ENCODE measurements at regions not wholly inside any gene's neighbourhood (a gene's known extent, or its start where the extent isn't known, plus 50 kb on each side); places are given as distances from the start of the nearest gene placed in this dataset.

GRCh38 chr6:167565884-167566599 is 241.2 kb downstream of the TTLL2 start:
- Histone ChIP-seq H3K36me3 (no peaks in the 10 kb centered on the region), H3K27ac (peak overlapping the region in 1 of 4 donors; percentile 14), H3K4me3 (no peak overlapping the region), H3K9me3 (no peaks in the 10 kb centered on the region), H3K4me1 (peaks cover 0 to 10% (median 0%) of the 10 kb centered on the region in 3 donors), H3K27me3 (no peaks in the 10 kb centered on the region)
- TF ChIP-seq CTCF (IDR thresholded peaks at IDR 0.05) = no peak
- TF ChIP-seq EP300 (IDR thresholded peaks at IDR 0.05) = no peak
- TF ChIP-seq POLR2A (IDR thresholded peaks at IDR 0.05) = no peak
- TF ChIP-seq POLR2AphosphoS5 (IDR thresholded peaks at IDR 0.05) = no peak
- WGBS, 2 donors (ENCODE audit: low coverage in 1 of 2) = 68 to 70% methylated on average over 5 to 7 of the region's 18 CpGs
- ATAC-seq = peak; percentile 73

- no peaks in the 10 kb centered on the region for H3K9me3 ChIP-seq
- no peak for TF ChIP-seq POLR2AphosphoS5 (IDR thresholded peaks at IDR 0.05)
- no peak overlapping the region for H3K27ac ChIP-seq
- H3K4me1 ChIP-seq = peaks cover 0 to 10% (median 0%) of the 10 kb centered on the region in 3 donors
- H3K27me3 ChIP-seq = no peaks in the 10 kb centered on the region
- no peak for ATAC-seq
- no peak overlapping the region for H3K4me3 ChIP-seq
- no peaks in the 10 kb centered on the region for H3K36me3 ChIP-seq
- no CpG with 5 or more reads among the region's 13 CpGs for WGBS, 2 donors (ENCODE audit: low coverage in 1 of 2)
These were observed 241.8 kb downstream of the TTLL2 start for GRCh38 chr6:167566711-167567141.

- H3K27me3 ChIP-seq = no peaks in the 10 kb centered on the region
- peaks cover 0 to 16% (median 0%) of the 10 kb centered on the region in 3 donors for H3K4me1 ChIP-seq
- TF ChIP-seq CTCF (IDR thresholded peaks at IDR 0.05) (no peak), POLR2A (IDR thresholded peaks at IDR 0.05) (no peak), EP300 (IDR thresholded peaks at IDR 0.05) (no peak)
- H3K27ac ChIP-seq = no peak overlapping the region
- H3K36me3 ChIP-seq = no peaks in the 10 kb centered on the region
- no peaks in the 10 kb centered on the region for H3K9me3 ChIP-seq
- H3K4me3 ChIP-seq = no peak overlapping the region
- WGBS, 2 donors (ENCODE audit: low coverage in 1 of 2) = 92% methylated on average over 6 of the region's 26 CpGs; no CpG with 5 or more reads in 1 of the 2 donors
- no peak for ATAC-seq
These were observed 242.5 kb downstream of the TTLL2 start for GRCh38 chr6:167567142-167568033.

- H3K27me3 ChIP-seq = no peaks in the 10 kb centered on the region
- ATAC-seq = no peak
- no peaks in the 10 kb centered on the region for H3K9me3 ChIP-seq
- WGBS, 2 donors (ENCODE audit: low coverage in 1 of 2) = 88 to 96% methylated on average over 9 to 10 of the region's 18 CpGs
- no peak for TF ChIP-seq POLR2A (IDR thresholded peaks at IDR 0.05)
- no peak for TF ChIP-seq POLR2AphosphoS5 (IDR thresholded peaks at IDR 0.05)
- no peak for TF ChIP-seq EP300 (IDR thresholded peaks at IDR 0.05)
- no peak for TF ChIP-seq CTCF (IDR thresholded peaks at IDR 0.05)
- H3K4me3 ChIP-seq = no peak overlapping the region
- H3K36me3 ChIP-seq = no peaks in the 10 kb centered on the region
- H3K27ac ChIP-seq = no peak overlapping the region
- H3K4me1 ChIP-seq = peaks cover 0 to 27% (median 8%) of the 10 kb centered on the region in 3 donors
These were observed 243.6 kb downstream of the TTLL2 start for GRCh38 chr6:167568407-167569024.

- no peaks in the 10 kb centered on the region for H3K9me3 ChIP-seq
- ATAC-seq = no peak
These were observed 244.3 kb downstream of the TTLL2 start for GRCh38 chr6:167569041-167569805.

More at GRCh38 chr6:167569041-167569805, 244.3 kb downstream of the TTLL2 start:
- TF ChIP-seq POLR2A (IDR thresholded peaks at IDR 0.05) = no peak
- TF ChIP-seq EP300 (IDR thresholded peaks at IDR 0.05) = no peak
- no peak for TF ChIP-seq POLR2AphosphoS5 (IDR thresholded peaks at IDR 0.05)
- TF ChIP-seq CTCF (IDR thresholded peaks at IDR 0.05) = no peak
- H3K4me1 ChIP-seq = peaks cover 0 to 34% (median 8%) of the 10 kb centered on the region in 3 donors
- H3K27me3 ChIP-seq = no peaks in the 10 kb centered on the region
- H3K27ac ChIP-seq = no peak overlapping the region
- 81 to 94% methylated on average over 3 to 19 of the region's 31 CpGs for WGBS, 2 donors (ENCODE audit: low coverage in 1 of 2)
- H3K4me3 ChIP-seq = no peak overlapping the region
- H3K36me3 ChIP-seq = no peaks in the 10 kb centered on the region
